MM.1S (cell line): ENCODE measurements at regions not wholly inside any gene's neighbourhood (a gene's known extent, or its start where the extent isn't known, plus 50 kb on each side); places are given as distances from the start of the nearest gene placed in this dataset.
"Not testable (repeated sequence)": the region's sequence is repeated elsewhere in the genome, so short reads cannot be mapped to it uniquely, and the experiment has no call there.

Experiments used
- DNase-seq: peaks from one replicate; pipeline ENCODE4 v3.0.0-alpha.2; 2015
- H2AFZ ChIP-seq: fragments of 300-600 bp; sonication (generic); 2 replicates; pipeline ENCODE4 v1.6.0; 2016; ENCODE audit warnings: antibody characterized with exemption, low read length
- H3F3A ChIP-seq: fragments of 300-600 bp; sonication (generic); 2 replicates; pipeline ENCODE4 v1.6.1; 2016; ENCODE audit warnings: mild to moderate bottlenecking, antibody characterized with exemption, low read length, moderate library complexity, mixed read lengths; ENCODE audit not compliant: insufficient read depth
- H3K27ac ChIP-seq: fragments of 300-600 bp; sonication (generic); 2 replicates; pipeline ENCODE4 v1.5.1; 2016; ENCODE audit warnings: mild to moderate bottlenecking, low read length
- H3K27me3 ChIP-seq: fragments of 300-600 bp; sonication (generic); replicated peaks from 2 replicates; pipeline ENCODE4 v1.6.0; 2016; ENCODE audit warnings: low read length; ENCODE audit not compliant: insufficient read depth
- H3K36me3 ChIP-seq: fragments of 300-600 bp; sonication (generic); replicated peaks from 2 replicates; pipeline ENCODE4 v1.6.1; 2016; ENCODE audit warnings: mild to moderate bottlenecking, low read length, mixed read lengths; ENCODE audit not compliant: insufficient read depth
- H3K4me1 ChIP-seq: fragments of 300-600 bp; sonication (generic); 2 replicates; pipeline ENCODE4 v1.6.1; 2016; ENCODE audit warnings: low read length, mixed read lengths
- H3K4me2 ChIP-seq: fragments of 300-600 bp; sonication (generic); 2 replicates; pipeline ENCODE4 v1.6.0; 2016; ENCODE audit warnings: low read depth, low read length
- H3K4me3 ChIP-seq: fragments of 300-600 bp; sonication (generic); 2 replicates; pipeline ENCODE4 v1.5.1; 2016; ENCODE audit warnings: low read length, mixed read lengths
- H3K79me2 ChIP-seq: fragments of 300-600 bp; sonication (generic); 2 replicates; pipeline ENCODE4 v1.6.1; 2016; ENCODE audit warnings: mixed run types, low read length, mixed read lengths
- H3K9ac ChIP-seq: fragments of 300-600 bp; sonication (generic); 2 replicates; pipeline ENCODE4 v1.6.1; 2016; ENCODE audit warnings: low read length, mixed read lengths
- H3K9me2 ChIP-seq: fragments of 300-600 bp; sonication (generic); replicated peaks from 2 replicates; pipeline ENCODE4 v1.6.1; 2016; ENCODE audit warnings: mild to moderate bottlenecking, low read length, mixed read lengths; ENCODE audit not compliant: insufficient read depth
- H3K9me3 ChIP-seq: fragments of 300-600 bp; sonication (generic); replicated peaks from 2 replicates; pipeline ENCODE4 v1.6.1; 2016; ENCODE audit warnings: mild to moderate bottlenecking, low read length, mixed read lengths; ENCODE audit not compliant: insufficient read depth
- H4K20me1 ChIP-seq: fragments of 300-600 bp; sonication (generic); 2 replicates; pipeline ENCODE4 v1.6.1; 2016; ENCODE audit warnings: mild to moderate bottlenecking, low read length, moderate library complexity, mixed read lengths; ENCODE audit not compliant: insufficient read depth
- EZH2 ChIP-seq: fragments of 300-600 bp; sonication (generic); optimal IDR thresholded peaks from 2 replicates; pipeline ENCODE3; 2017; ENCODE audit warnings: low read depth, mild to moderate bottlenecking, antibody characterized with exemption, low read length, mixed read lengths
- TF ChIP-seq, protein P1 (sequence below): fragments of 300-600 bp; sonication (generic); IDR thresholded peaks from 2 replicates; pipeline ENCODE4 v1.5.1; 2016; ENCODE audit warnings: antibody characterized with exemption, low read length, mixed read lengths

DNA sequence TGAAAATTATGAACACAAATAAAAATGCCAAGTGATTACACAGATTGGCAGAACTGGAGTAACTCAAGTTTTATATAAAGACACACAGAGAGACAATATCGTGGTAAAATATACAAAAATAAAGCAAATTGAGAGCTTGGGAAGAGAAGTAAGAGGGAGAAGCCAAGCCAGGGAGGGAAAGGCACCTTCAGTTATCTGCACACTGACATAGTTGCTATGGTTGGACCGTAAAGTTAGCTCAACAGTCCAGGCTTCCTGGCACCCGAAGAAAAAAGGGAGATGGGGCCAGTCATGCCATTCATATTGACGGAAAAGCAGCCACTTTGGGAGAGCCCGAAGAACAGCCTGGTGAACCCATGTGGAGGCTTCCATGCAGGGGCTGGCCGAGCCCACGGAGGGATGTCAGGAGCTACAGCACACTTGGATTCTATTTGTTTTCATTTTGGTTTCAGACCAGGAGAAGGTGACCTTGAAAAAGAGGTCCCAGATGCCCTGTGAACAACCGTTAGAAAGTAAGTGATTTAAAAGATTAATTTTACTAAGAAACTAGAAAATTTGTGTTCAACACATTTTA is 177.1 kb upstream of the IRF2BP2 start:
- not testable (repeated sequence) for H3F3A ChIP-seq, H3K4me2 ChIP-seq, H3K4me1 ChIP-seq, H2AFZ ChIP-seq, DNase-seq, H4K20me1 ChIP-seq, H3K36me3 ChIP-seq, H3K9ac ChIP-seq, H3K79me2 ChIP-seq, H3K27ac ChIP-seq, H3K9me3 ChIP-seq, H3K4me3 ChIP-seq, H3K9me2 ChIP-seq
- H3K27me3 ChIP-seq = peaks cover 12% of the 10 kb centered on the region

DNA sequence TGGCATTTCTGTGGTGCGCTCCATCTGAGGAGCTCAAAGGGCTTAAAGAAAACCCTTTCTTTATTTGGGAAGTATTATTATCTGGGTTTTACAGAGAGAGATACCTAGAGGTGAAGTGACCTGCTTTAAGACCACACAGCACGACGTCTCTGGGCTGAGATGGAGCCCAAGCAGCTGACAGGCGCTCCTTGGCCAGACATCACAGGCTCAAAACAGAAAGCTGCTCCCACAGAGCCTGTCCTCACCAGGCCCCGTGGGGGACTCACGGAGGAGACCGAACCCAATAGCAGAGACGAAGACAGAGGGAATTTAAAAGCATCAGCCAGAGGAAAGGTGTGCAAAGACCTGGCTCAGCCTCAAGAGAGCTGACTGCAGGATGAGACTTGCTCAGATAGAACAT is 175.9 kb upstream of the IRF2BP2 start:
- not testable (repeated sequence) for H3K4me1 ChIP-seq, H2AFZ ChIP-seq, H3K79me2 ChIP-seq, DNase-seq, H4K20me1 ChIP-seq, H3K4me3 ChIP-seq, H3K9me3 ChIP-seq, H3K9ac ChIP-seq, H3K9me2 ChIP-seq, H3K27ac ChIP-seq, H3K36me3 ChIP-seq, H3F3A ChIP-seq, H3K4me2 ChIP-seq
- peaks cover 24% of the 10 kb centered on the region for H3K27me3 ChIP-seq

DNA sequence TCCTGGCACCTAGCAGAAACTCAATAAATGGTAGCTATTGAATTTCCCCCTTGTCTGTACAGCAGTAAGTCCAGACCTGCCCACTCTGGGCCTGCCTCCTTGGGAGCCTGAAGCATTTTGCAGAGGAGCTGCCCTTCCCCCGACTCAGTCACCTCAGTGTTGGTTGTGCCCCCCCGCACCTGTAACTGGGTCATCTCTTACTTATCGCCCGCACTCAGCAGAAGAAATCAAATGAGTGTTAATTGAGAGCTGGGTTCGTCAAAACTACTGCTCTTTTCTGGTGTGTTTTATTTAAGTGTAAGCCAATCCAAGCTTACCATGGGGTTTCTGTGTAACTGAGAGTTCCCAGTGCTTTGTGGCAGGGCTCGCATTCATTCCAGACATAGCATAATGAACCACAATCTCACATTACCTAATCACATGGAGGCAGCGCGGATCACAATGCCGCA is 175.5 kb upstream of the IRF2BP2 start:
- H3F3A ChIP-seq, H3K4me1 ChIP-seq, H3K36me3 ChIP-seq, H3K9ac ChIP-seq, H3K4me2 ChIP-seq, DNase-seq, H3K9me3 ChIP-seq, H2AFZ ChIP-seq, H4K20me1 ChIP-seq, H3K4me3 ChIP-seq, H3K79me2 ChIP-seq, H3K9me2 ChIP-seq, H3K27ac ChIP-seq: not testable (repeated sequence)
- peaks cover 28% of the 10 kb centered on the region for H3K27me3 ChIP-seq

DNA sequence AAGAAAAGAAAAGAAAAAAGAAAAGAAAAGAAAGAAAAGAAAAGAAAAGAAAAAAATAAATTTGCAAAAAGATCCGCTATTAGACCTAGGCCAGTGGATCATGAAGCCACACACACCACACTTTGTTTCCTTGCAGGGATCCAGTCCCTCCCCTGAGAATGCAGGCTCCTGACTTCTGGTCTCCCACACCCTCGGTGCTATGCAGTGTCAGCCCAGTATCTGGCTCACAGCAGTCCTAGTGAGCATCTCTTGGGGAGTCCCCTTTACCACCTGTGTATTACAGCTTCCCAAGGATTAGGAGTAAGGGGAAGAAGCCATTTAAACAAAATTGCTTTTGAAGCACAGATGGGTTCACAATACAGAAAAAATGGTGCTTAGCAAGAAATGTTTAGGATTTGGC is 174.1 kb upstream of the IRF2BP2 start:
- not testable (repeated sequence) for H3K4me1 ChIP-seq, H3K36me3 ChIP-seq, H3K4me2 ChIP-seq, H3F3A ChIP-seq, H2AFZ ChIP-seq, DNase-seq, H4K20me1 ChIP-seq, H3K9me2 ChIP-seq, H3K27ac ChIP-seq, H3K4me3 ChIP-seq, H3K9ac ChIP-seq, H3K79me2 ChIP-seq, H3K9me3 ChIP-seq
- peaks cover 39% of the 10 kb centered on the region for H3K27me3 ChIP-seq

DNA sequence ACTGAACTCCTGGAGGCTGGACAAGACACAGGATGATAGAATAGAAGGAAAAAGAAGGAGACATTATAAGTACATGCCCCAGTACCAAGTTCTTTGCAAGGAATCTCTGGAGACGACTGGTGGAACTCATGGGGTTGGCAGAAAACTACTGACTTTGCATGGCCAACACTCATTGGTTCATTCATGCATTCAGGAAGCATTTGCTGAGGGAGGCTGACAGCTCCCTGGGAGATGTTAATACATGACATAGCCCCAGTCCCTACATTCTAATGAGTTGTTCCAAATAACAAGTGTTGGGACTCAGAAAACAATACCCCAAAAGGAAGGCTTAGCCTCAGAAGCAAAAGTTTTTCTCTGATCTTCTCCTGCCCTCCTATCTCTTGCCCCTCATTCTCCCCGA is 172.8 kb upstream of the IRF2BP2 start:
- no peak overlapping the region for H3K9ac ChIP-seq
- DNase-seq = no peak

More for the DNA sequence above, 172.8 kb upstream of the IRF2BP2 start:
- H3K9me3 ChIP-seq = no peaks in the 10 kb centered on the region
- H3K4me3 ChIP-seq = no peak overlapping the region
- no peak overlapping the region for H3K4me2 ChIP-seq
- H3K4me1 ChIP-seq = no peaks in the 10 kb centered on the region
- no peaks in the 10 kb centered on the region for H3K79me2 ChIP-seq
- H3F3A ChIP-seq = no peaks in the 10 kb centered on the region
- H3K36me3 ChIP-seq = no peaks in the 10 kb centered on the region
- peaks cover 53% of the 10 kb centered on the region for H3K27me3 ChIP-seq
- H2AFZ ChIP-seq = no peak overlapping the region
- TF ChIP-seq EZH2 = no peak
- TF ChIP-seq, protein P1, sequence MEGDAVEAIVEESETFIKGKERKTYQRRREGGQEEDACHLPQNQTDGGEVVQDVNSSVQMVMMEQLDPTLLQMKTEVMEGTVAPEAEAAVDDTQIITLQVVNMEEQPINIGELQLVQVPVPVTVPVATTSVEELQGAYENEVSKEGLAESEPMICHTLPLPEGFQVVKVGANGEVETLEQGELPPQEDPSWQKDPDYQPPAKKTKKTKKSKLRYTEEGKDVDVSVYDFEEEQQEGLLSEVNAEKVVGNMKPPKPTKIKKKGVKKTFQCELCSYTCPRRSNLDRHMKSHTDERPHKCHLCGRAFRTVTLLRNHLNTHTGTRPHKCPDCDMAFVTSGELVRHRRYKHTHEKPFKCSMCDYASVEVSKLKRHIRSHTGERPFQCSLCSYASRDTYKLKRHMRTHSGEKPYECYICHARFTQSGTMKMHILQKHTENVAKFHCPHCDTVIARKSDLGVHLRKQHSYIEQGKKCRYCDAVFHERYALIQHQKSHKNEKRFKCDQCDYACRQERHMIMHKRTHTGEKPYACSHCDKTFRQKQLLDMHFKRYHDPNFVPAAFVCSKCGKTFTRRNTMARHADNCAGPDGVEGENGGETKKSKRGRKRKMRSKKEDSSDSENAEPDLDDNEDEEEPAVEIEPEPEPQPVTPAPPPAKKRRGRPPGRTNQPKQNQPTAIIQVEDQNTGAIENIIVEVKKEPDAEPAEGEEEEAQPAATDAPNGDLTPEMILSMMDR = no peak
- H4K20me1 ChIP-seq = no peaks in the 10 kb centered on the region
- no peaks in the 10 kb centered on the region for H3K9me2 ChIP-seq
- H3K27ac ChIP-seq = no peak overlapping the region
